ENCODE measurements at regions not wholly inside any gene's neighbourhood (a gene's known extent, or its start where the extent isn't known, plus 50 kb on each side); places are given as distances from the start of the nearest gene placed in this dataset.

DNA sequence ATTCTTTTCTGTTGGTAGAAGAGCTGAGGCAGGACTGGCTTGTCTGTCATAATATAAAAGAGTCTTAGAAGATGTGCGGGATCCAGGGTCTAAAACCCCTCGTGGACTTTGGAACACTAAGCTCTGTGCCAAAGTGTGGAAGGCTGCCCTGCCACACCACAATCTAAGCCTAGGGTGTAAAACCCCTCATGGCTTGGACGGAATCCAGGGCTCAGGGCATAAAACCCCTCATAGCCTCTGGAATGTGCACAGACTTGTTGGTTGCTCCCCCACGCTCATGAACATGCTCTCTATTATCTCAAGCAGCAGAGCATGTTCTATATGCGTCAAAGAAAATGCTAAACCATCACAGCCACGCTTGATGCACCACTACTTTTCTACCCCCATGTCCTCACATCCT is 483.6 kb downstream of the GABRG1 start:
- no peaks in the 10 kb centered on the region for H3K4me1 ChIP-seq
- H3K4me3 ChIP-seq, result no peak overlapping the region
- H3K27ac ChIP-seq, result no peak overlapping the region
- TF ChIP-seq CTCF (IDR thresholded peaks at IDR 0.05), result no peak
- DNase-seq (ENCODE audit: low spot score), result no peak
- H3K36me3 ChIP-seq, result no peaks in the 10 kb centered on the region
- H3K27me3 ChIP-seq, result no peaks in the 10 kb centered on the region
- H3K9me3 ChIP-seq, result no peaks in the 10 kb centered on the region

- no peaks in the 10 kb centered on the region for H3K27me3 ChIP-seq
- no peak overlapping the region for H3K27ac ChIP-seq
- TF ChIP-seq CTCF (IDR thresholded peaks at IDR 0.05), result no peak
- H3K9me3 ChIP-seq, result no peaks in the 10 kb centered on the region
- H3K4me3 ChIP-seq, result no peak overlapping the region
- H3K4me1 ChIP-seq, result no peaks in the 10 kb centered on the region
- DNase-seq (ENCODE audit: low spot score), result no peak
- no peaks in the 10 kb centered on the region for H3K36me3 ChIP-seq
These were observed 485.2 kb downstream of the GABRG1 start for GRCh38 chr4:45638641-45639040.

DNA sequence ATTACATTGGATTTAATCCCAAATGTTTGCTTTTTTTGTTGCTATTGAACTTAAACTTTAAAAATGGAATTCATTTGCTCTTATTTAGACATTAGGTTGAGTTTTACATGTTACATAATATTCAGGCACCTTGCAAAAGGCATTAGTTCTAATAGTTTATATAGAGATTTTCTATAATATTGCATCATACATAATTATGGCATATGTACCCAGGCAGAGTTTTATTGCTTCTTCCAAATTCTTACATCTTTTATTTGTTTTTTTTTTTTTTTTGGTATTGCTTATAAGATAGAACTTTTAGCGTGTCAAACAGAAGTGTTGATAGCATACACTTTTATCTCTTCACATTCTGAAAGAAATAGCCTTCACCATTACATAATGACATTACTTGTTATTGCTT is 487.7 kb downstream of the GABRG1 start:
- Histone ChIP-seq H3K27me3 (no peaks in the 10 kb centered on the region), H3K4me3 (no peak overlapping the region), H3K27ac (no peak overlapping the region), H3K9me3 (no peaks in the 10 kb centered on the region), H3K4me1 (no peaks in the 10 kb centered on the region), H3K36me3 (no peaks in the 10 kb centered on the region)
- no peak for TF ChIP-seq CTCF (IDR thresholded peaks at IDR 0.05)
- no peak for DNase-seq (ENCODE audit: low spot score)

GRCh38 chr4:45629717-45630116 is 494.1 kb downstream of the GABRG1 start:
- Histone ChIP-seq H3K27ac (no peak overlapping the region), H3K36me3 (no peaks in the 10 kb centered on the region), H3K9me3 (no peaks in the 10 kb centered on the region), H3K4me1 (no peaks in the 10 kb centered on the region), H3K27me3 (no peaks in the 10 kb centered on the region), H3K4me3 (no peak overlapping the region)
- peak in 1 of 2 donors; percentile 23 for TF ChIP-seq CTCF (IDR thresholded peaks at IDR 0.05)
- no peak for DNase-seq (ENCODE audit: low spot score)

GRCh38 chr4:45621971-45622370 is 501.9 kb downstream of the GABRG1 start:
- Histone ChIP-seq H3K4me3 (no peak overlapping the region), H3K9me3 (no peaks in the 10 kb centered on the region), H3K4me1 (no peaks in the 10 kb centered on the region), H3K27ac (no peak overlapping the region), H3K27me3 (no peaks in the 10 kb centered on the region), H3K36me3 (no peaks in the 10 kb centered on the region)
- DNase-seq (ENCODE audit: low spot score), result no peak
- TF ChIP-seq CTCF (IDR thresholded peaks at IDR 0.05), result no peak

DNA sequence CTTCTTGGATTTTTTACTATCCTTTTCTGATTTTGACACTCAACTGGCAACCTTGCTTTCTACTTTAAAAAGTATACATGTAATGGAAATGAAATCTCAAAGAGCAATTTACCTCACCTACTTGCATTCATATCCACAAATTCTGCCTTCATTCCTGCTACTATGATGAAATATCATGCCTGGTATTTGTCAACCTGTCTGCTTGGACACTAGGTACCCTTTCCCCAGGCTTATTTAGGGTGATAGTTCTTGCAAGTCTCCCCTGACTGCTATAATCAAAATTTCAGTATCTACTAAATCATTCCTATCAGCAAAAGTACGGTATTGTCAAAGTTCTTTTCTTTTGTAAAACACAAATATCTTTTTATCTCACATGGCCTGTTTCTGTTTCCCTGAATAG is 503.0 kb downstream of the GABRG1 start:
- no peak for TF ChIP-seq CTCF (IDR thresholded peaks at IDR 0.05)
- no peak overlapping the region for H3K27ac ChIP-seq
- H3K4me3 ChIP-seq, result no peak overlapping the region
- H3K9me3 ChIP-seq, result no peaks in the 10 kb centered on the region
- H3K27me3 ChIP-seq, result no peaks in the 10 kb centered on the region
- no peaks in the 10 kb centered on the region for H3K36me3 ChIP-seq
- no peak for DNase-seq (ENCODE audit: low spot score)
- no peaks in the 10 kb centered on the region for H3K4me1 ChIP-seq
